ENCODE measurements at regions not wholly inside any gene's neighbourhood (a gene's known extent, or its start where the extent isn't known, plus 50 kb on each side); places are given as distances from the start of the nearest gene placed in this dataset.

- Mint-ChIP-seq H3K36me3 (ENCODE audit: low read depth) (no peaks in the 10 kb centered on the region; the same call in 1 of the 3 replicates), H3K27me3 (ENCODE audit: insufficient read depth, low read depth, poor library complexity) (peaks cover 6% of the 10 kb centered on the region), H3K4me3 (no peak overlapping the region), H3K27ac (no peak overlapping the region), H3K9me3 (peaks cover under 1% of the 10 kb centered on the region; the same call in 1 of the 3 replicates), H3K4me1 (no peaks in the 10 kb centered on the region)
- ATAC-seq = no peak
- TF ChIP-seq CTCF (conservative IDR thresholded peaks at IDR 0.05; ENCODE audit: low read depth in 2 of 2) (no peak), JUNB (IDR thresholded peaks at IDR 0.05; ENCODE audit: unreplicated experiment) (no peak), EZH2phosphoT487 (IDR thresholded peaks at IDR 0.05; ENCODE audit: unreplicated experiment) (no peak), EZH2 (IDR thresholded peaks at IDR 0.05; ENCODE audit: low read depth, unreplicated experiment) (no peak)
- H3K4me1 ChIP-seq (ENCODE audit: insufficient read depth) = no peaks in the 10 kb centered on the region
- H3K4me2 ChIP-seq = no peak overlapping the region
- H3K9me2 ChIP-seq (ENCODE audit: insufficient read depth) = peaks cover 6% of the 10 kb centered on the region; the same call in 1 of the 2 replicates
- no peak overlapping the region for H3K4me3 ChIP-seq
- no peaks in the 10 kb centered on the region for H3K27me3 ChIP-seq (ENCODE audit: insufficient read depth)
- no peaks in the 10 kb centered on the region for H4K20me1 ChIP-seq (replicated peaks; ENCODE audit: insufficient read depth)
- H3K79me2 ChIP-seq (replicated peaks; ENCODE audit: insufficient read depth) = no peaks in the 10 kb centered on the region
- H2AFZ ChIP-seq = no peak overlapping the region
- DNase-seq (ENCODE audit: low spot score) = no peak
- no peak overlapping the region for H3K27ac ChIP-seq (ENCODE audit: low read depth)
- no peaks in the 10 kb centered on the region for H3K36me3 ChIP-seq (ENCODE audit: insufficient read depth)
- H3F3A ChIP-seq (replicated peaks; ENCODE audit: low read depth) = no peaks in the 10 kb centered on the region
These were observed 383.4 kb downstream of the ZNF536 start for GRCh38 chr19:30755581-30755980.

- TF ChIP-seq ZNF462 (CRISPR knock-in tag; IDR thresholded peaks at IDR 0.05) (no peak), POLR2AphosphoS5 (IDR thresholded peaks at IDR 0.05; ENCODE audit: low read depth) (no peak), JUNB (IDR thresholded peaks at IDR 0.05; ENCODE audit: unreplicated experiment) (no peak), EZH2phosphoT487 (IDR thresholded peaks at IDR 0.05; ENCODE audit: unreplicated experiment) (no peak)
These were observed 382.0 kb downstream of the ZNF536 start for GRCh38 chr19:30754162-30754561.

More at GRCh38 chr19:30754162-30754561, 382.0 kb downstream of the ZNF536 start:
- Histone ChIP-seq H3K4me3 (no peak overlapping the region), H3K36me3 (ENCODE audit: insufficient read depth) (no peaks in the 10 kb centered on the region), H3F3A (replicated peaks; ENCODE audit: low read depth) (no peaks in the 10 kb centered on the region), H3K27ac (ENCODE audit: low read depth) (no peak overlapping the region), H3K79me2 (replicated peaks; ENCODE audit: insufficient read depth) (no peaks in the 10 kb centered on the region), H3K4me1 (ENCODE audit: insufficient read depth) (no peaks in the 10 kb centered on the region), H3K9me2 (ENCODE audit: insufficient read depth) (peaks cover 7% of the 10 kb centered on the region; the same call in 1 of the 2 replicates), H4K20me1 (replicated peaks; ENCODE audit: insufficient read depth) (no peaks in the 10 kb centered on the region), H2AFZ (no peak overlapping the region), H3K27me3 (ENCODE audit: insufficient read depth) (no peaks in the 10 kb centered on the region), H3K4me2 (no peak overlapping the region)
- Mint-ChIP-seq H3K4me3 (no peak overlapping the region), H3K36me3 (ENCODE audit: low read depth) (no peaks in the 10 kb centered on the region; the same call in 1 of the 3 replicates), H3K9me3 (peaks cover 8% of the 10 kb centered on the region), H3K27me3 (ENCODE audit: insufficient read depth, low read depth, poor library complexity) (peaks cover 6% of the 10 kb centered on the region), H3K4me1 (no peaks in the 10 kb centered on the region), H3K27ac (no peak overlapping the region)
- ATAC-seq (no peak), DNase-seq (ENCODE audit: low spot score) (no peak)
